Stimulated activated CD8-positive, alpha-beta memory T cell treated with anti-CD3 and anti-CD28 coated beads, Interleukin-7, amount 100 ng/mL, for 1 hour (primary cell): ENCODE measurements at regions not wholly inside any gene's neighbourhood (a gene's known extent, or its start where the extent isn't known, plus 50 kb on each side); places are given as distances from the start of the nearest gene placed in this dataset.

Source experiments
- DNase-seq, 2 donors: peaks; one replicate each; pipeline ENCODE4 v3.0.0-alpha.2; 2020; ENCODE audit warnings: low read depth in 2 of 2

DNA sequence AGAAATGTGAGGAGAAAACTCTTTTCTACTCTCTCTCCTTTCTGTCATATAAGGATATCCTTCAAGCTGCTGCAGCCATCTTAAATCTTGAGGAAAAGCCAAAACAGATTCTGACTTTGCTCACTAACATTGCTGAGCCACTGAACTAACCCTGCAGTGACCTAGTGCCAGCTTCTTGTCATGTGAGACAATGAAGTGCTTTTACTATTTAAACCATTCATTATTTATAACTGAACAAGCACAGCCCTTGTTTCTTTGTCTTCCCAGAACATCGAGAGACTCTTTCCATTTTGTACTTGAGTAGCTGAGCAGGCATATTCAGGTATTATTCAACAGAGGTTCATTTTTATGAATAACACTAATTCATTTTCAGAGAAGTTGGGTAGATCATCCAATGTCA, 455.0 kb upstream of the TMPO start:
- DNase-seq = no peak

DNA sequence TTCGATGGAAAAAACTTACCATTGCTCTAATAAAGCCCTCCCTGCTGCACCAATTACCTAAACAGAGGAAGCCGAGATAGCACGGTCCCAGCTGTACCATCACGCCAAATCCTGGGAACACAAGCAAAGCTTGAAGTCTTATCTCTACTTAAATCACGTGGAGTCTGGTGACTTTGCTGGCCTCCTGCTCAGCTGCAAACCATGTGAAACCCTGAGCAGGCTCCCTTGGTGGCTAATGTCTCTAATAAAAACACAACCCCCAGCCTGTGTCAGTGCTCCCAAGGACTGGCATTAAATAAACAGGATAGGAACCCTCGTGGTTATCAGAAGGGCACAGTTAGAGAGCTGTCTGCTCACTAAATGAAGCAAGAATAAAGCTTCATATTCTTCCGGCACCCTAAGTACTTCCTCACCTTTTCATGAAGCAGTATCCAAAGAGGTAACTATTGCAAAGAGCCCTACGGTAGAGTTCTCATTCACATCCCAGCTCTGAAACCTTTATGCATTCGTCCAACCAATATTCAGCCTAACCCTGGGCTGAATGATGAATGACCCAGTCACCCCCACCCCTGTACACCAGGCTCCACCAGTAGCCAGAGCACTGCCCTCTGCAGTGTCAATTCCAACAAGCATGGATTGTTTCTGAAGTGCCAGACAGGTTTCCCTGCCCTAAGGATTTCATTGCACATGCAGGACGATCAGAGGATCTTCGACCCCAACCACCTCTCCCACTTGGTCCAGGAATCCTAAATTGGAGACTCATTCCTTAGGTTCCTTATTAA, 452.7 kb upstream of the TMPO start:
- DNase-seq = no peak

DNA sequence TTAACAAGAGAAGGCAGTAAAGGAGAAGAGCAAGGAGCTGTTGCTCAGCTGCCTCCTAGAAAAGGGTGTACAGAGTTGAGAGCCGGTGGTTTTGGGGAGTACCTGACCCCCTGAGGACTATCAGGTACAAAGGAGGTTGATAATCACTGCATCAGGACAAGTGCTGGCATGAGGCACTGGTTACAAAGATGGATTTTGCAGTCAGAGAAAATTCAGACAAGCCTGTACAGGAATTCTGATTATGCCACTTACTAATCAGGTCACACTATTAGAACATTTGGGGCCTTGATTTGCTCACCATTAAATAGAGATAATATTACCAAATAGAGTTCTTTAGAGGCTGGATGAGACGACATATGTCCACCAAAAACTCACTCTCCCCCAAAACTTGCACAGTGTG, 450.9 kb upstream of the TMPO start:
- DNase-seq = no peak

DNA sequence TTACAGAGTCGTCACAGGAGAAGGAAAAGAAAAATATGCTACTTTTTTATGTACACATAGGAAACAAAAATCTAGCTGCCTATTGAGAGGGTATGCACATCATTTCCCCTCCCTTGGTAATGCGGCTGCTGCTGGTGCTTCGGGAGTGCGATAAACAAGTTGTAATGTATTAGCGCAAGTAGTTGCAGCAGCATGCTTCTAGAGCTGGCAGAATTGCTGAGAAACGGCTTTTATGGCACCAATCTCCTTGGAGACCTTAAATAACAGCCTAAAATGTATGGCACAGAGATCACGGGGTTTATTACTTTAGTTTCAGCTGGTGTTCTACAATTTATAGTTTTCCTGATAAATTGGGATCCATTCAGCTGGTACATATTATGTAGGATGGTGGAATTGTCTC, 447.6 kb upstream of the TMPO start:
- no peak for DNase-seq

DNA sequence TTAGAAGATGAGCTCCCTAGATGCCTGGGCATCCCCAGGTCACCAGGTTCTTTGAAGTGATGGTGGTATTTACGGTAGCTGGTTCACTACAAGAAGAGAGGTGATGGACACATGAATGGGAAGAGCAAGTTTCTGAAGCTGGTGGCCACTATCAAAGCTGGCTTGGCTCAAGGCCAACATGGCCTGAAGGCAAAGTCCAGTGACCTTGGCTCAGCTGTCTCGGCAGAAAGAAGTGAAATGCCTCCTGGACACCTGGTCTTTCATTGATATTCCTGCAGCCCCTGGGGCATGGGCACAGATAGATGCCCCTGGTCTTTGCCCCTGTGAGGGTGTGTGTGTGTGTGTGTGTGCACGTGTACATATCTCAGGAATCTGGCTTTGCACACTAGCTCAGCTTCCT, 441.8 kb upstream of the TMPO start:
- DNase-seq = no peak

DNA sequence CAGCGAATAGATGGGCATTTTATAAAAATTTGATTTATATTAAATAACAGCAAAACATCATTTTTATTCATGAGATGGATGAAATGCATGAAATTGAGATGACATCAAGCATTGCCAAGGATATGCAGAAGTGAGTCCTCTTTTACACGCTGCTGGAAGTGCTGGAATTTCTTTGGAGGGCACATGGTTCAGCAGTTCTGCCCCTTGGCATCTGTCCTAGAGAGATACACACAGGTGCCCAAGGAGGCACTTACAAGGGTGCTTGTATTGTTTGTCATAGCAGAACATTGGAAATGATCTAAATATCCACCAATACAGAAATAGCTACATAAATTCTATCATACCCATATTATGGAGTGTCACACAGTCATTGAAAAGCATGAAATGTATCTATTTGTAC, 441.1 kb upstream of the TMPO start:
- no peak for DNase-seq

DNA sequence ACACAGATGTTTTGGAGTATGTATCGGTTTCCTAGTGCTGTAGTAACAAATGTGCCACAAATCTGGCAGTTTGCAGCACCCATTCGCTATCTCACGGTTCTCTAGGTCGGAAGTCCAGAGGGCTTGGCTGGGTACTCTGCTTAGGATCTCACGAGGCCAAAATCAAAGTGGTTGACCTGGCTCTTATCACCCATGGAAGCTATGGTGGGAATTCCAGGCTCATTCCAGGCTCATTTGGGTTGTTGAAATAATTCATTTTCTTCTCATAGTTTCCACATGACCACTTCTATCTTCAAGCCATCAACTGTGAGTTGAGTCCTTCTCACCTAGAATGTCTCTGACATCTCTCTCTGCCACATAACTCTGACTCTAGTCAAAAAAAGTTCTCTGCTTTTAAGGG, 431.0 kb upstream of the TMPO start:
- DNase-seq = no peak

DNA sequence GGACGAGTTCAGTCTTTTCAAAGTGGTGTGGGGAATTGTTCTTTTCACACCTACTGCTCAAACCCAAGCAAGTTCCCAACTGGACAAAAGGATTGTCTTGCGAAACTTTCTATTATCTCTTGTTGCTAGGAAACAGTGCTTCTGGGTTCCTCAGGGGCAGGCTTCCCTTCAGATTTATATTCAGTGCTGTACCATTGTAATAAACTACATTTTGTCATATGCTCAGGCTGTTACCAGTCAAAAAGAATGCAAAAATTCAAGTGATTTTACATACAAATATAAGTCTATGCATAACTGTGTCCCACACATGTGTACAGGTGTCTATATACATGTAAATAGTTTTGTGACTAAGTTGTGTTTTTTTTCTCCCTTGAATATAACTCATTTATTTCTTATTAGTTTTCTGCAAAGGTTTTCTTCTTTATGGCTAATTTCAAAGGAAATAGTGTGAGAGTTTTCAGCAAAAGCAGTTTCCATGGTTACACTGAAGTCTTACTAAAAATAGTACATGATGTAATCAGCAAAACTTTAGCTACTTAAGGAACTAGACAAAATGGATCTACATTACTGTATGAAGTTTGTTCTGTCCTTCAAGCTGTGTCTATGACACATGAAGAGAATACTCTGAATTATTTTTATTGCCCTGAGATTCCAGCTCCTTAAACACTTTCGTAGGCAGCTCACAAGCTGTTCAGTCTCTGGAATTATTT, 430.2 kb upstream of the TMPO start:
- DNase-seq = no peak

DNA sequence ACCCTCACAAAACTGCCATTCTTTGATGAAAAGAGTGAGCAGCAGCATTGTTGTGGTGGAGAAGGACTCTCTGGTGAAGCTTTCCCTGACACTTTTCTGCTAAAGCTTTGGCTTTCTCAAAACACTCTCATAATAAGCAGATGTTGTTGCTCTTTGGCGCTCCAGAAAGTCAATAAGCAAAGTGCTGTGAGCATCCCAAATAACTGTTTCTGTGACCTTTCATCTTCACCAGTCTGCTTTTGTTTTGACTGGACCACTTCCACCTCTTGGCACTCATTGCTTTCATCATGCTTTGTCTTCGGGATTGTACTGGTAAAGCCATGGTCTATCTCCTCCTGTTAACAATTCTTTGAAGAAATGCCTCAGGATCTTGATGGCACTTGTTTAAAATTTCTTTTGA, 424.7 kb upstream of the TMPO start:
- DNase-seq = no peak

DNA sequence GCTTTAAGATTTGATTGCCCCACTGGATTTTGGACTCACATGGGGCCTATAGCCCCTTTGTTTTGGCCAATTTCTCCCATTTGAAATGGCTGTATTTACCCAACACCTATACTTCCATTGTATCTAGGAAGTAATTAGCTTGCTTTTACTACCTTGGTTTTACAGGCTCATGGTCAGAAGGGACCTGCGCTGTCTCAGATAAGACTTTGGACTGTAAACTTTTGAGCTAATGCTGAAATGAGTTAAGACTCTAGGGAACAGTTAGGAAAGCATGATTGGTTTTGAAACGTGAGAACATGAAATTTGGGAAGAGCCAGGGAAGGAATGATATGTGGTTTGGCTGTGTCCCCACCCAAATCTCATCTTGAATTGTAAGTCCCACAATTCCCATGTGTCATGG, 419.0 kb upstream of the TMPO start:
- DNase-seq = no peak

DNA sequence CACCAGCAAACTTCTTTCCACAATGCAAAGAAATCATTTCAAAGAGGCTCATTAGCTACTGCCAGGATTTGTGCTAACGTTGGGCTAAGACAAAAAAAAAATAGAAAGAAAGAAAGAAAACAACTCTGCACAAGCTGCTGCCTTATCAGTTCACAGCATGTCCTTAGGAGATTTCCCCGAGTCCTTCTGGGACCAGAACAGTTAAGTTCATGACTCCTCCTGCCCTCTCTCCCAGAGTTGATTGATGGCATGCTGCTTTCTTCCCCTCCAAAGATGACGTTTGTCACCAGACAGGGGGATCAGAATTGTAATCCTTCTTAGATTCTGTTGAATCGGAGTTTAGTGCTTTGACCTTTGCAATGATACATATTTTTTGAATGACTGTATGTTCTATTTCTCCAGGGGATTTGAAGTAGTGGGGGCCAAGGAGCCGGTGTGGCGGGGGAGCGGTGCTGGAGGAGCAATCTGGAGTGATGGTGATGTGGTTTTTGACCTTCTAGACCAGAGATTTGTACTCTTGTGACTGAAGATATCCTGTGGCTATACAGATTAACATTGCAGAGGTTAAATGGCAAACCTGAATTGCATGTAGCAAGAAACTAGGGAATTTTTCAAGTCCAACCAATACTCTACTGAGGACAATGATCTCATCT, 409.2 kb upstream of the TMPO start:
- DNase-seq = no peak

DNA sequence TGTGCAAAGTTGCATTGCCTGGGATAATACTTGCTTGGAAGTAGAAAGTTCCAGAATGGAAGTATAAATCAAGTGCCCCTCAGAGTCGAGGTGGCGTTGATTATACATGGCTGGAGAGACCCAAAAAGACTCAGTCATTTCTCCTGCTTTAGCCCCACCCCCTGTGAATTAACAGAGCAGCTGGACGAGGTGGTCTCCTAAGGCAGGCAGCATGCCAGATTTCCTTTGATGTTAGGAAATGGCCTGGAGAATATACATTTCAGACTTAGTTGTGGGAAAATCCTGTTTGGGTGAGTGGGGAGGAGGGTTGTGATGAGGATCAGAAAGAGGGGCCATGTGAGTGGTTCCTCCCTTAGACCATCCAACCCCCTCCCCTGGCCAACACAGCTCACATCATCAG, 406.1 kb upstream of the TMPO start:
- no peak for DNase-seq

DNA sequence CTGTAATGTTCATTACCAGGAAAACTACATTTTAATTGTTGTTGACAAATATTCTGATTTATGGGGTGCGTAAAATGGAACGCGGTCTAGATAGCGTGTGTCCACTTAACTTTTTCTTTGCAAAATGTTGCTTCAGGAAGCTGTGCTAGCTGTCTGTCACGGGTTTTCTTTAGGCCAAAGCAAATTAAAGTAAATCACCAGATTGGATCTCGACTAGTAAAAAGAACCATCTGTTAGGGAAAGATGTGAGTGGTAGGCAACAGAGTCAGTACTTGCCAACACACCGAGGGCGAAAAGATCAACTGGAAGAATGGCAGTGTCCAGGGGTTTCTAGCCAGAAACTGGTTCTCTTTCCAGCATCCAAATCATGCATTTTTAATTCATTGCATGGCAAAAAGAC, 404.9 kb upstream of the TMPO start:
- DNase-seq = no peak

DNA sequence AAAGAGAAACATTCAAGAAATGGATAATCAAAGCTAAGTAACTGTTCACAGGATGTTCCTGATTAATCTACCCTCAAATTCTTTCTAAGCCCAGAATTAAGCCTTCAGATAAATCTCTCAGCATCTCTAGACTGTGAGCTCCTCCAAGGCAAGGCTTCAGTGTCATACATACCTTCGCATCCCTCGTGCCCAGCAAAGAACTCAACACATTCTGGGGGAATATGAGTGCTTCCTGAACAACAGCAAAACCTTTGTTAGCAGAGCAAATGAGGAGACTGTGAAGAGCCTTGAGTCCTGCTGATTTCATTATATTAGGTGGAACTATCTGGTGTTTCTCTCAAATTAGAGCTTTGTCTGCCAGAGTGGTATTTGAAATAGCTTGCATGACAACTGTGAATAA, 401.8 kb upstream of the TMPO start:
- DNase-seq = no peak

DNA sequence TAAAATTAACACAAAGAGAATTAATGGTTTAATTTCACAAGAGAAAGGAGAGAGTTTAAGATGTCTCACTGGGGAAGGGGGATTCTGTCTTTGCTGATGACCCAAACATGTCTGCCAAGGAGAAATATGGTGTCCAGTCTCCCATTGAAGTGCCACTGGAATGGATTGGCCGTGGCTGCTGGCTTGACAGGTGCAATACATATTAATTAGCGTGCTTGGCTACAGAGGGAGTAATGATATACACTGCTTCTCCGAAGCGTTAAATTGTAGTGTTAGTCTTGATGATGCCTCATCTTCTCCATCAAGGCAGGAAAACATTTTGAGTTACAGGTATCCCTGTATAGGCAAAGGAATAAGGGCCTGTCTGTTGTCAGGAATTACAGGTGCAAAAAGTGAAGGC, 393.4 kb upstream of the TMPO start:
- DNase-seq = no peak

DNA sequence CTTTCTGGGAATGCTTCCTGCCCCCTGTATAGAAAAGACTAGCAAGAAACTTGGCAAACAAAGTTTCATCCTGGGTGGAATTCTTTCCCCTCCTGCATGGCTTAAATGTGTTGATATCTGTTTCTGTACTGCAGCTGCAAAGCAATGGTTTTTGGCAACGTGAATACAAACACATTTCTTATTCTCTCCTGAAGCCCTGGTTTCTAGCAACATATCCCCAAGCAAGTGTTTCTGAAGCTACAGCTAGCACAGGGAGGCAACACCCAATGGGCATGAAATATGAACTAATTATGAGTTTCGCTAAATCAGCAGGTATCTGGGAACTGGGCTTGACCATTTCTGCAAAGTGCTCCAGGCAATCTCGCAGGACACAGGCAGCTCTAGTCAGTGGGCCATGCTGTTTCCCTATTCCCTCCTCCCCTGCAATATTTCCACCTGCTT, 392.3 kb upstream of the TMPO start:
- no peak for DNase-seq

DNA sequence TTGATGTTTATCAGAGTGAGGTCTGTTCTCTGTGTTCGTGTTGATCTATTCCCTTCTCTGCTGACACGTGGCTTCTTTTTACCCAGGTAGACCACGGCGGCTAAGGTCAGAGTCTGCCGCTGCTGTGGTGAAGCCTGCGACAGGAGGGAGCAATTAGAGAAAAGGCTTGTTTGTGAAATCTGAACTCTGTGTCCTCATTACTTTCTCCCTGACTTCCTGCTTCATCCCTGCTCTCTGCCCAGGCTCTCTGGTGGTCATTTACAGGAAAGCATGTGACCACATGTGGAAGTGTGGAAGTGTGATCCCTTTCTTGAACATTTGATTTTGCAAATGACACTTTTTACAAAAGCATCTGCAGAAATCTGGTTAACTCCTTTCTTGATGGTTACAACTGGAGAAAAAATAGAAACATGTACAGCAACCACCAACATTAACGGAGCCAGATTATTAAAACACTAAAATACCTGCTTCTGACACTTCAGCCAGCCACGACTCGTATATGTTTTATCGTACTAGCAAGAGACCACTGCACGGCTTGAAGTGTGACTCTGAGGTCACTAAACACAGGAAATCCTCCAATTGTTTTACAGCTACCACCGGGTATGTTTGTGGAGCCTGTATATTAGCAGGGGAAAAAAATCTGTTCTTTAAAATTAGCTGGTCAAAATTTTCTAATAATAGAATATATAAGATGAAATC, 388.6 kb upstream of the TMPO start:
- no peak for DNase-seq

DNA sequence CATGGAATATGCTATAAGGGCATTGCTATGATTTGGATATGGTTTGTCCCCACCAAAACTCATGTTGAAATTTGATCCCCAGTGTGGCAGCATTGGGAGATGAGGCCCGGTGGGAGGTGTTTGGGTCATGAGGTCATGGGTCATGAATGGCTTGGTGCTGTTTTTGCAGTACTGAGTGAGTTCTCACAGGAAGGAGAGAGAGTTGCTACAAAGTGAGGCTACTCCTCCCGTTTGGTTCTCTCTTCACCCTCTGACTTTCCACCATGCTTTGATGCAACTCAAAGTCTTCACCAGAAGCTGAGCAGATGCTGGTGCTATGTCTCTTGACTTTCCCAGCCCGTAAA, 388.1 kb upstream of the TMPO start:
- DNase-seq = no peak

DNA sequence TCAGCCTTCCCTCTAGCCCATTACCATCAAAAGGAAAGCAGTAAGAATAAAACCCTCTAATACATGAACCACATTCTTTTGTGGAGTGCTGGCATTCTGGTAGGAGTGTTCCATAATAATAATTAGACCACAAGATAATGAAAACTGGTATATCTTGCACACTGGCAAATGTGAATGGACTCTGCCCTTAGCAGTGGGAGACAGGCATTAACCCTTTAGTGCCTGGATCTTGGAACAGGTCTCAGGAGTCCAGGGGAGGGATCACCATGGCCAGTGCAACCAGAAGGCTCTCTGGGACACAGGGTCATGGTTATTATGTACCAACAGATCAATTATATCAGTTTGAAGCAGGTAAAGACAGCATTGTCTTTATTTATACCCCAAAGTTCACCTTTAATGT, 387.5 kb upstream of the TMPO start:
- DNase-seq = no peak

DNA sequence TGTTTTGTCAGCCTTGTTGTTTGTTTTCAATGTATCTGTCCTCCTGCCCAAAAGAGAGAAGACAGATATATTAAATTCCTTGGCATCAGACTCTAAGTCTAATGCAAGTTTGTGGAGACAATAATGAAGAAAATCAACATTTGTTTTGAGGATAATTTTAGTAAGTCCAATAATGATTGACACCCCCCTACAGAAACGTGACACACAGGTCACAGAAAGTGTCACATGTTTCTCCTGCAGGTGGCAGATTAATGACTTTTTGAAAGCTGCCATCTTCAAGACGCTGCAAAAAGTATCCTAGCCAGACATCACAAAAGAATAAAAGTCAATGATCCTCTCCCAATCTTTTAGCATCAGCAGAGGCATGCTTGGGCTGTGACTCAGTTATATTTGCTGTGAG, 378.8 kb upstream of the TMPO start:
- DNase-seq = no peak

DNA sequence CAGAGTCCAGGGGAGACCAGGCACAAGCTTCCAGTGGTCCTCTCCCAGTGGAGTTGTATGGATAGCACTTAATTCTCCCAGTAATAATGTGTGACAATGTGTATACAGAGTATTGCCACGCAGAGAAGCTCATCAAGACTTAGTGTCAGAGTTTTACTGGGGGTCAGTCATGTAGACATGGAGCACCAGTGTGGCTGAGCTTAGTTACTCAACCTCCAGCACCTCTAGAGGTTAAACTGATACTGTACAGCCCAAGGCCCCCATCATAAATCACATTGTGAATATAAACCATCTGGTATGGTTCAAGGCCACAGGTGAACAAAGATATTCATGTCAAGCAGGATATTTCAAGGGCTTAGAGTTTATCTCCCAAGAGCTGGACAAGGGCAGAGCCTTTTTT, 378.1 kb upstream of the TMPO start:
- DNase-seq = no peak

DNA sequence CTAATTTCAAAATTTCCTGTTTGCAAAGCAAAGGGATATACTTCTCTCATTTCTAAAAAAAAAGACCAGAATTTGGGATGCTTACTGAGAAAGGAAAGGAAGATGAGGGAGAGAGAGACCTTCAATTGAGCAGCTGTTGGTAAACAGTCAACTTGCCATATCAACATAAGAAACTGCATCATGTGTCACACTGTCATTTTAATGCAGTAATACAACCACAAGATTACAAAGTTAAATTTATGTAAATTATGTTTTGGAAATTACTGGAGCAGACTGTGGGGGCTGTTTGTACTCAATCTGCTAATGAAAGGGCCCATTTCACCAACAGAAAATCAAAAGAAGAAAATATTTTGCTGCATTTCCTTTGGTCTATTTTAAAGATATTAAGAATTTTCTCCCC, 370.4 kb upstream of the TMPO start:
- DNase-seq = no peak

DNA sequence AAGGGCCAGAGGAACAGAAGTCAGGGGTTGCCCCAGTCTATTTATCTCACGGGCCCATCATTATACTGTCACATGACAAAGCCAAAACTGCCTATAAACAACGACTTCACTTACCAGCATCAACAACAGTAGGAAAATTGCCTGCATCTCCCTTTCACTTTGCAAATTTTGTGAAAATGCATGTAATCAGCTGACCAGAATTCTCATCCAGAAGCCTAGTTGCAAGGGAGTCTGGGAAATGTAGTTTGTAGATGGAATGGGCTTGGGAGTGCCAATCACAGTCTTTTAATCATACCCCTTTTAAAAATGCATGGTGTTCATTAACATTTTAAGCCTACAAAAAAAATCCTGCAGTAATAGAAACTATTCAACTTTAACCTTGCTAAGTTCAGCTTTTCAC, 369.3 kb upstream of the TMPO start:
- no peak for DNase-seq
